ENCODE measurements at regions not wholly inside any gene's neighbourhood (a gene's known extent, or its start where the extent isn't known, plus 50 kb on each side); places are given as distances from the start of the nearest gene placed in this dataset.

GRCh38 chr15:77784361-77785292, 151.9 kb upstream of the LINGO1 start:
- H3K27me3 Mint-ChIP-seq = no peaks in the 10 kb centered on the region
- no peaks in the 10 kb centered on the region for H3K36me3 Mint-ChIP-seq (ENCODE audit: low read depth)
- H3K27ac Mint-ChIP-seq = no peak overlapping the region
- CTCF ChIA-PET = interaction anchor here (1.1 kb wide), 1 partner anchor 12 kb away, joined by 3 read pairs; no protein-coding TSS in a partner anchor
- H3K4me1 Mint-ChIP-seq = no peaks in the 10 kb centered on the region
- POLR2A ChIA-PET = no interaction called here
- no peaks in the 10 kb centered on the region for H3K9me3 Mint-ChIP-seq
- DNase-seq = no peak
- H3K4me3 Mint-ChIP-seq = no peak overlapping the region

DNA sequence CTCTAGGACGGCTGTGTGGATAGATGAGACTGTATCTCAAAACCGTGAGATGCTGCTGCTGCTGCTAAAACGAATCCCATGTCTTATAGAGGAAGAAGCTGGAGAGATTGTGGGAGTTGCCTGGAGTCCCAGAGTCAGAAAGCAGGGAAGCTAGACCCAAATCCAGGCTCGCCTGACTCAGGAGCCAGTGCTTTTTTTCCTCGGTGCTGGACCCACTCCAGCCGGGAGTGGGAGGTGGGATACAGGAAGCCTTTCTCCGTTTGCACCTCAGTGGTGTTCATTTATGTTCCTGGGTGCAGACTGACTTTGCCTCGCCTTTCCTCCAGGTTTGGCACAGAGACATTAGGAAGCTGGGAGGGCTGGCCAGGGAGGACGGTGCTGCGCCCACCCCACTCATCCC, 150.9 kb upstream of the LINGO1 start:
- DNase-seq = no peak
- Mint-ChIP-seq H3K27ac (no peak overlapping the region), H3K4me3 (no peak overlapping the region), H3K4me1 (no peaks in the 10 kb centered on the region), H3K9me3 (no peaks in the 10 kb centered on the region), H3K27me3 (no peaks in the 10 kb centered on the region), H3K36me3 (ENCODE audit: low read depth) (no peaks in the 10 kb centered on the region)
- CTCF ChIA-PET = no interaction called here
- POLR2A ChIA-PET = no interaction called here

GRCh38 chr15:77782691-77783090, 150.0 kb upstream of the LINGO1 start:
- POLR2A ChIA-PET = no interaction called here
- no peaks in the 10 kb centered on the region for H3K9me3 Mint-ChIP-seq
- H3K4me3 Mint-ChIP-seq = no peak overlapping the region
- no peaks in the 10 kb centered on the region for H3K4me1 Mint-ChIP-seq
- H3K27ac Mint-ChIP-seq = no peak overlapping the region
- CTCF ChIA-PET = no interaction called here
- peaks cover 4% of the 10 kb centered on the region for H3K27me3 Mint-ChIP-seq
- no peaks in the 10 kb centered on the region for H3K36me3 Mint-ChIP-seq (ENCODE audit: low read depth)
- no peak for DNase-seq

- POLR2A ChIA-PET = no interaction called here
- no peak for DNase-seq
- Mint-ChIP-seq H3K4me1 (no peaks in the 10 kb centered on the region), H3K27me3 (peaks cover 4% of the 10 kb centered on the region), H3K36me3 (ENCODE audit: low read depth) (no peaks in the 10 kb centered on the region), H3K9me3 (no peaks in the 10 kb centered on the region), H3K27ac (no peak overlapping the region), H3K4me3 (no peak overlapping the region)
- CTCF ChIA-PET = no interaction called here
These were observed 149.2 kb upstream of the LINGO1 start for GRCh38 chr15:77781946-77782240.

DNA sequence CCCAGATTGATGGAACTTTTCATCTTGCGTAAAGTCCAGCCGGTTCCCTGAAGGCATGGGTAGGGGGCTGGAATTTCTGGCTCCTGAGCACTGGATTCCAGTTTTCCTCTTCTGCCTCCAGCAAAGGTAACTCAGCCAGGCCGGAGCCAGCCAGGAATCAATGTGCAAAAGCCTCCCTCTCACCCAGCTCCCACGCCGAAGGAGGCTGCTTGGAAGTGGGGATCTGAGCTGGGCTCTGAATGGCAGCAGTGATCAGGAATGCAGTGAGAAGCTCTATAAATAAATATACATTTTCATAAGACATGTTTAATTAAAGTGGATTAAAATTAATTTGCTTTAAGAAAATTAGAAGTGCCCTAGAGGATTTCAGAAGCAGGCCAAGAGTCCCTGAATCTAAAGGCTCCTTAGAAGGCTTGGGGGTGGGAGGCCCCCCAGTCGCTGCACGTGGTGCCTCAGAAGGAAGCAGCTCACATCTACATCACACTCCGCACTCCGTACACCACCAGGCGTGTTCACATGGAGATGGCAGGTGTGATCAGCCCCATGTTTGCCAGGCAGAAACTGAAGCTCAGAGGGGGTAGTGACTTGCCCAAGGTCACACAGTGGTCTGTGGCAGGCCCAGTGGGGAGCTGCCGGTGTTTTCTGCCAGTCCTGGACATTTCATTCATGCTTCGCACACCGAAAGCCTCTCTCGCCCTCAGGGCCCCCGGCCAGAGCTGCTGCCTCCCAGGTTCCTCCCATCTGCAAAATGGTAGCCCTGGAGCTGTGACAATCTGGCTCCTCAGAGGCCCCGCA, 148.6 kb upstream of the LINGO1 start:
- ChIA-PET POLR2A (no interaction called here), CTCF (no interaction called here)
- H3K4me3 Mint-ChIP-seq = no peak overlapping the region

GRCh38 chr15:77778802-77779201, 146.1 kb upstream of the LINGO1 start:
- ChIA-PET POLR2A (no interaction called here), CTCF (interaction anchor here (0.6 kb wide), 1 partner anchor 9 kb away, joined by 5 read pairs; no protein-coding TSS in a partner anchor)
- no peaks in the 10 kb centered on the region for H3K9me3 Mint-ChIP-seq
- no peaks in the 10 kb centered on the region for H3K4me1 Mint-ChIP-seq
- no peak overlapping the region for H3K4me3 Mint-ChIP-seq
- H3K27me3 Mint-ChIP-seq = peaks cover 4% of the 10 kb centered on the region
- DNase-seq = no peak
- no peaks in the 10 kb centered on the region for H3K36me3 Mint-ChIP-seq (ENCODE audit: low read depth)
- no peak overlapping the region for H3K27ac Mint-ChIP-seq

More for the DNA sequence above, 148.6 kb upstream of the LINGO1 start:
- Mint-ChIP-seq H3K4me1 (no peaks in the 10 kb centered on the region), H3K27ac (no peak overlapping the region), H3K9me3 (no peaks in the 10 kb centered on the region), H3K36me3 (ENCODE audit: low read depth) (no peaks in the 10 kb centered on the region), H3K27me3 (peaks cover 4% of the 10 kb centered on the region)
- no peak for DNase-seq

GRCh38 chr15:77775837-77776236, 143.1 kb upstream of the LINGO1 start:
- Mint-ChIP-seq H3K27ac (no peak overlapping the region), H3K4me3 (no peak overlapping the region), H3K36me3 (ENCODE audit: low read depth) (no peaks in the 10 kb centered on the region), H3K27me3 (peaks cover 4% of the 10 kb centered on the region), H3K4me1 (no peaks in the 10 kb centered on the region), H3K9me3 (no peaks in the 10 kb centered on the region)
- ChIA-PET POLR2A (no interaction called here), CTCF (no interaction called here)
- DNase-seq = no peak

DNA sequence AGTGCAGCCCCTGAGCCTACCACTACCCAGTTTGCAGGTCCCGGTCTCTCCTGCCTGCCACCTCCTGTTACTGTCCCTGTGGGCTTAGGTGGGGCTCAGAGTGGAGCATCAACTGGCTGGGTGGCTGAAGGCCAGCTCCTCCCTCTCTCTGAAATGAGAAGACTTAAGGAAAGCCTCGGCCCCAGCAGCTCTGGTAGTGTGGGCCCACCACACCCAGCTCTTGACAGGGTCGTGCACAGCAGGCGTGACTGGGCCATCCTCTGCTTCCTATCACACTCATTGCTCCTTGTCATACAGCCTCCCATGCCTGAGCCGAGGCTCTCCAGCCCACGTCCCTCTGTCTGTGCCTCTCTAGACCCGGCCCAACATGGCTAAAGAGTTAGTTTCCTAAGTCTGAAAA, 142.7 kb upstream of the LINGO1 start:
- H3K27me3 Mint-ChIP-seq = peaks cover 4% of the 10 kb centered on the region
- no peak overlapping the region for H3K4me3 Mint-ChIP-seq
- ChIA-PET POLR2A (no interaction called here), CTCF (no interaction called here)
- no peaks in the 10 kb centered on the region for H3K4me1 Mint-ChIP-seq
- H3K36me3 Mint-ChIP-seq (ENCODE audit: low read depth) = no peaks in the 10 kb centered on the region
- no peak for DNase-seq
- H3K9me3 Mint-ChIP-seq = no peaks in the 10 kb centered on the region
- no peak overlapping the region for H3K27ac Mint-ChIP-seq

- H3K27ac Mint-ChIP-seq = no peak overlapping the region
- CTCF ChIA-PET = no interaction called here
These were observed 141.6 kb upstream of the LINGO1 start for GRCh38 chr15:77774350-77774749.

GRCh38 chr15:77773903-77774302, 141.2 kb upstream of the LINGO1 start:
- Mint-ChIP-seq H3K27me3 (peaks cover 4% of the 10 kb centered on the region), H3K4me3 (no peak overlapping the region), H3K9me3 (no peaks in the 10 kb centered on the region), H3K27ac (no peak overlapping the region), H3K36me3 (ENCODE audit: low read depth) (no peaks in the 10 kb centered on the region), H3K4me1 (no peaks in the 10 kb centered on the region)
- ChIA-PET POLR2A (no interaction called here), CTCF (no interaction called here)
- DNase-seq = no peak

More at GRCh38 chr15:77774350-77774749, 141.6 kb upstream of the LINGO1 start:
- DNase-seq = no peak
- Mint-ChIP-seq H3K36me3 (ENCODE audit: low read depth) (no peaks in the 10 kb centered on the region), H3K4me1 (no peaks in the 10 kb centered on the region), H3K4me3 (no peak overlapping the region), H3K27me3 (peaks cover 4% of the 10 kb centered on the region), H3K9me3 (no peaks in the 10 kb centered on the region)
- POLR2A ChIA-PET = no interaction called here

DNA sequence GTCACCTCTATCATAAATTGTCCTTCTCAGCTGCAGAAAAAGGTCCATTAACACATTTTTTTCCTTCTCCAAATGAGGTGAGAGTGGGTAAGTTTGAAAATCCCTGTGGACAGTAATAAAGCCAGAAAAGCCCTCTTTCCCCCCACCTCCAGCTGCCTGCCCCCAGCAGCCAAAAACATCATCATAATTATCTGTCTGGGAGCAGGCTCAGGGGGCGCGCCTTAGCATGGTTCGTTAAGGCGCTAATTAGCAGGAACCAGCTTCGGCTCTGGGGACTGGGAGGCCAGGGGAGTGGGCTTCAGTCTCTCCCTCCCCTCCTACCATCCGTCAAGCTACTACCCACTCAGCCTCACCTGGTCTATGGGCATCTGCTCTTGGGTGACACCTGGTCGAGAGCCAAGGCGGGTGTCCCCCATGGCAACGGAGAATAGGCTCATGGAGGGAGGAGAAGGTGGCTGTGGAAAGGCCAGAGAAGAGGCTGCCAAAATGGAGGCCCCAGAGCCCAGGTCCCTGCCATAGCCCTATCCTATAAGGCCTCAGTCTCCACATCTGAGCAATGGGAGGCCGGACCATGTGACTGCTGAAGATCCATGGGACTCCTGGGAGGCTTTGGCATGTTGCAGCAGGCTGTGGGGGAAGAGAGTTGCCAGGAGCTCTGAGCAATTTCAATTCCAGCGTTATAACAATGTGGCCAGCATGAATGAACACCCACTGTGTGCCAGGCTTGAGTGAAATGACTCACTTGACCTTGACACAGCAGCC, 140.1 kb upstream of the LINGO1 start:
- H3K36me3 Mint-ChIP-seq (ENCODE audit: low read depth) = no peaks in the 10 kb centered on the region
- no peak overlapping the region for H3K4me3 Mint-ChIP-seq
- ChIA-PET POLR2A (no interaction called here), CTCF (no interaction called here)
- no peaks in the 10 kb centered on the region for H3K9me3 Mint-ChIP-seq
- H3K27me3 Mint-ChIP-seq = peaks cover 5% of the 10 kb centered on the region
- no peak overlapping the region for H3K27ac Mint-ChIP-seq
- no peak for DNase-seq
- H3K4me1 Mint-ChIP-seq = no peaks in the 10 kb centered on the region

GRCh38 chr15:77771616-77772015, 138.9 kb upstream of the LINGO1 start:
- Mint-ChIP-seq H3K4me1 (no peaks in the 10 kb centered on the region), H3K27ac (no peak overlapping the region), H3K36me3 (ENCODE audit: low read depth) (no peaks in the 10 kb centered on the region), H3K4me3 (no peak overlapping the region), H3K27me3 (peaks cover 16% of the 10 kb centered on the region), H3K9me3 (no peaks in the 10 kb centered on the region)
- ChIA-PET CTCF (no interaction called here), POLR2A (no interaction called here)
- no peak for DNase-seq

DNA sequence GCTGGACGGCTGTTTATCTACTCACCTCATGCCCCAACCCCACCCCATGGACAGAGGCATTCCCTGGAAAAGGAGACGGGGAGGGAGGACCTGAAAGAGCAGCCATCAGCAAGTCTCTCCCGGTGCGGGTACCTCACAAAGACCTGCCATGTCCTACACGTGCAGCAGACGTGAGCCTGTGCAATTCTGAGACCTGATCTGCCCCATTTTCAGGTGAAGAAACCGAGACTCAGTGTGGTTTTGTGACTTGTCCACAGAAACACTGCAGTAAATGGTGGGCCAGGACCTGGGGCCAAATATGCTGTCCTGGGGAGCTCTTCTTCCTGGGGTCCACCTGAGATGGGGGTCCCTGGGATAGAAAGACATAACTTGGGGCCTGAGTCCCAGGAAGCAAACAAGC, 137.0 kb upstream of the LINGO1 start:
- Mint-ChIP-seq H3K36me3 (ENCODE audit: low read depth) (no peaks in the 10 kb centered on the region), H3K4me1 (no peaks in the 10 kb centered on the region), H3K27me3 (peaks cover 25% of the 10 kb centered on the region), H3K27ac (no peak overlapping the region), H3K4me3 (no peak overlapping the region), H3K9me3 (no peaks in the 10 kb centered on the region)
- ChIA-PET CTCF (interaction anchor here (0.7 kb wide), 1 partner anchor 9 kb away, joined by 5 read pairs; no protein-coding TSS in a partner anchor), POLR2A (no interaction called here)
- DNase-seq = no peak
